HG02678 (cell line): ENCODE measurements at regions not wholly inside any gene's neighbourhood (a gene's known extent, or its start where the extent isn't known, plus 50 kb on each side); places are given as distances from the start of the nearest gene placed in this dataset.

Experiments
- ATAC-seq: cut with Tn5 transposase; IDR thresholded peaks from one replicate; pipeline ENCODE4 v1.9.1; 2021; ENCODE audit warnings: mild to moderate bottlenecking, moderate library complexity; ENCODE audit not compliant: unreplicated experiment

DNA sequence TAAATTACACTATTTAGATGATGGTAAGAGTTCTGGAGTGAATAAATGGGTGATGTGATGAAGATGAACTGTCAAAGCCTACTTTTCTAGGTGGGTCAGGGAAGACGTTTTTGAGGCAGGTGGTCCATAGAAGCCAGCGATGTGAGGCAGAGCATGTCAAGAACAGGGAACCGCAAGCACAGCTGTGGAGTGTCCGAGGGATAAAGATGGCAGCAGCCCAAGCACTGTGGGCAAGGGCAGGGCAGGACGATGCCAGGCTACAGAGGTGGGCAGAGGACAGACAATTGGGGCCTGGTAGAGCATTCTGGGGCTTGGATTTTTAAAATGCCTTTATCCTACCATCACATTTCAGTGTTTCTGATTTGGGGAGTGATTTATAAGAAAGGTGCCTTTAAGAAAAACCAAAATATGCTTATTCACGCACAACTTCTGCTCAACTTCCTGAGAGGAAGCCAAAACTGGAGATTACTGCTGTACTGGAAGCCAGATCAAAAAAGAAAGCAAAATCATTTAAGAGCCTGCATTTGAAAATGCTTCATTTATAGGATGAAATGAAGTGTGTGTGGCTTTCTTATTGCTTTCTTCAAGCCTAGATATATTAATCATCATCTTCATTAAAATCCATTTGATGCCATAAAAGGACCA lies 119.0 kb upstream of the WDR17 start:
- no peak for ATAC-seq

DNA sequence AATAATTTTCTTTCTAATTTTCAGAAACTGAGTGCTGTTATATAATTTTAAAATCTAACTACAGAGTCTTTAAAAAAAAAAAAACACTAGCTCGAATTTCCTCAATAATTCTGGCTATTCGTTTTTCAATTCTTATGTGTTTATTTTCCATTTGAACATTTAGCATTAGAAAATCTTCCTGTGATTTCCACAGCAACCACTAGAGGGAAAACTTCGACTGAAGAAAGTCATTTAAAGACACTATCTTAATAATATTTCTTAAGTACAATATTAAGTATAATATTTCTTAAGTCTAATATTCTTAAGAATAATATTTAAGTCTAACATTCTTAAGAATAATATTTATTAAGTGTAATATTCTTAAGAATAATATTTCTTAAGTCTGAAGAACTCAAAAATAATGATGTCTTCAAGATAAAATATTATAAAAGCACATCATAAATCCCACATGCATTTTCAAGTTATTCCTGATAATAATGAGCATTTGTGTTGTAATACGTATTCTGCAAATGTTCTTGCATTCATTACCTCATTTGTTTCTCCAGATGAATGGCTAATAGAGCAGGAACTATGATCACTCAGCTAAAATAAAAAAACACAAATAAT lies 118.4 kb upstream of the WDR17 start:
- peak; percentile 65 for ATAC-seq

DNA sequence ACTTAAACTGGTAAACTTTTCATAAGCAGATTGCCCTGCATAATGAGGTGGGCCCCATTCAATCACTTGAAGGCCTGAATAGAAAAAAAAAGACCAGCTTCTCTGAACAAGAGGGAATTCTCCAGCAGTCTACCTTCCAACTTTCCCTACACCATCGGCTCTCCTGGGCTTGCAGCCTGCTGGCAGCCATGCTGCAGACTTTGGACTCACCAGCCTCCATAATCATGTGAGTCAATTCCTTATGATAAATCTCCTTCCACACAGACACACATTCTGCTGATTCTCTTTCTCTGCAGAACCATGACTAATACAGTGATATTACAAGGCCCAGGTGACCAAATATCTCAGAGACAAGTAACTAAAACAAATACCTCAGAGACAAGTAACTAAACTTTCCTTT lies 113.8 kb upstream of the WDR17 start:
- ATAC-seq: no peak

DNA sequence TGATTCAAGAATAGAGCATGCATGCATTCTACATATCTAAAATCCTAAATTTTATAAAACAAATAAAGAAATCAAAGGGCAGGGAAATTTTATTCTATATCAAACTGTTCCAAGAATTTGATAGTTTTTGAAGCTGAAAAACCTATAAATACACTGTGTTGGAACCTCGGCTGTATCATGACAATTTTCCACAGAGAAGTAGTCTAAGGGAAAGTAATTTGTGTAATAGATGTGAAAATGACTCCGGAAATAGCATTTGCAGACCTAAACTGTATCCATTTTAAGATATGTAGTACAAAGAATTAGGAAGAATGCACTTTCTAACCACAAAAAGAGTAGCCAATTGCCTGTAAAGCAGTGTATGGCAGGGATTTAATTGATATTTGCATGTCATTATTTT lies 112.5 kb upstream of the WDR17 start:
- no peak for ATAC-seq

DNA sequence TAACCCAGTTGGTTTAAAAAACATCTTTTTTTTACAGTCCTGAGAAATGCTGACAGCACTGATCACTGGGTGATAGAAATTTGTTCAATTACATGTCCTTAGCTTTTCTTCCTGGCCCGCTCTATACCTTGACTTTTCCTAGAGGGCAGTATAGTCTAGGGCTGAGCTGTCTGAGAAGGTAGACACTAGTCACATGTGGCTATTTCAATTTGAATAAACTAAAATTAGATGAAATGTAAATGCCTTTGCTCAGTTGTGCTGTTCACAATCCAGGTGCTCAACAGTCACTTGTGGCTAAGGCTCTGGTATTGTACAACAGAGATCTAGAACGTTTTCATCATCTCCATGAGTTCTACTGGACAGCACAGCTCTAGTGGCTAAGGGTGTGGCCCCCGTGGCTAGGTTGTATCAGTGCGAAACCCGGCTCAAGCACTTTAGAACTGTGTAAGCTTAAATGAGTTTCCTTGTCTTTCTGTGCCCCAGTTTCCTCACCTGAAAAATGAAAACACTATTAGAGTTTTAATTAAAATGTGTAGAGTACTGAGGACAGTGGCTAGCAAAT lies 111.6 kb upstream of the WDR17 start:
- ATAC-seq: peak; percentile 85

DNA sequence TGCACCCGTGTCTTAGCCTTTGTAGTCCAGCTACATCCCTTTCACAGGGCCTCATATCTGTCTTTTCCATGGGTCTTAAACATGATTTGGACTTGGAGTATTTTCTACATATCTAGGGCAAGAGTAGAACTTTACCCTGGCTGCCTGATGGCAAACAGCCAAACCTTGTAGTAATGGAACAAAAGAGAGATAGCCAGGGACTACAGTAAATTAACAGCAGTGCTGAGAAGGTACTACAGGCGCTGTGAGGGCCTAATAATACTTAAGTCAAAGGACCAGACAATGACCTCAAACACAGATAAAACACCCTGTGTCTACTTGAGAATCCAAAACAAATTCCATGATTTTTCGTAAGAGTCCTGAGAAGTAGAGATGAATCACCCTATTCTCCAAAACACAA lies 111.0 kb upstream of the WDR17 start:
- ATAC-seq: no peak

DNA sequence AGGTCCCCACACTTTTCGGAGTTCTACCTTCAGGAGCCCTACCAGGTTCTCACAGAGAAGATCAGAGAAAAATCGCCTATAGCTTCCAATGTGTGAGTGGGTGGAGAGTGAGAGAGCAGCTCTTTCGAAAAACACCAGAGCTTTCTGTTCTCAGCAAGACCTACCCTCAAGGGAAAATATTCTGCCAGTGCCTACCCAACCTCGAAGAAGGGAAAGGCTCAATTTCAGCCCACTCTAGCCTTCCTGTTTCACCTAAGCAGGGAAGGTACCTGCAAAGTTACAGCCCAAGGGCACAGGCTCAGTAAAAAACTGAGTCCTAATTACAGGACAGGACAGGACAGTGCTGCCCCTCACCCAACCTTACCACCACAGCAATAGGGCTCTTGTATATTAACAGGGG lies 104.0 kb upstream of the WDR17 start:
- peak; percentile 80 for ATAC-seq

DNA sequence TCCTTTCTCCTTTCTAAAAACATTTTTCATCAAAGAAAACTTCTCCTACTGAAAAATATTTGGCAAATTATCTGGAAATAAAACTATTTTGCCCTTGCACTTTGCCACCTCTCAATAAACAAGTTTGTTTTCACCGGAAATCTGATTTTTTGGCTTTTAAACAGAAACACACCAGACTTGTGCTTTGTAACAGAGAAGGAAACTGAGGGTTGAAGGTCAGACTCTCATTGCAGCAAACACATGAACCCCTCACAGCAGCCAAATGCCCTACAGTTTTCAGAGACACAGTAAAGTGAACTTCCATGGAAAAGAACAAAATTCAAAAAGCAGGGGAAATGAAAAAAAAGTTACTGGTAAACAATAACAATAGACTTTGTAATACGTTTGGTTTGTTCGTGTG lies 95.6 kb upstream of the WDR17 start:
- ATAC-seq: no peak

DNA sequence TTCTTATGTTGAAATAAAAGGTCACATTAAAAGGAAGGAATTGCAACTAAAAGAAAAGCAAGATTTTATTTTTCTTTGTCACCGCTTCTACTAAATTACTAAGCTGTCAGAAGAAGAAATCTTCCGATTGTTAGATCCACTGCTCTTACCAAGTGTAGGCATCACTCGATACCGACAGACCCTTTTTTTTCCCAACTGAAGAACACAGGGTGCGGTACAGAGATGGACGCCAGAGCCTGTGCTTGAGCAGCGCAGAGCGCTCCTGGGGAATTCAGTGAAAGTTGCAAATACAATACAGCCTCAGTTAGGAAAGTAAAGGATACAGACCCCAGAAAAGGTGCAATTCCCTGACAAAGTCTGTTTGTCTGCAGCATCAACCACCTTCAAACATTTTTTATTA lies 94.9 kb upstream of the WDR17 start:
- no peak for ATAC-seq

DNA sequence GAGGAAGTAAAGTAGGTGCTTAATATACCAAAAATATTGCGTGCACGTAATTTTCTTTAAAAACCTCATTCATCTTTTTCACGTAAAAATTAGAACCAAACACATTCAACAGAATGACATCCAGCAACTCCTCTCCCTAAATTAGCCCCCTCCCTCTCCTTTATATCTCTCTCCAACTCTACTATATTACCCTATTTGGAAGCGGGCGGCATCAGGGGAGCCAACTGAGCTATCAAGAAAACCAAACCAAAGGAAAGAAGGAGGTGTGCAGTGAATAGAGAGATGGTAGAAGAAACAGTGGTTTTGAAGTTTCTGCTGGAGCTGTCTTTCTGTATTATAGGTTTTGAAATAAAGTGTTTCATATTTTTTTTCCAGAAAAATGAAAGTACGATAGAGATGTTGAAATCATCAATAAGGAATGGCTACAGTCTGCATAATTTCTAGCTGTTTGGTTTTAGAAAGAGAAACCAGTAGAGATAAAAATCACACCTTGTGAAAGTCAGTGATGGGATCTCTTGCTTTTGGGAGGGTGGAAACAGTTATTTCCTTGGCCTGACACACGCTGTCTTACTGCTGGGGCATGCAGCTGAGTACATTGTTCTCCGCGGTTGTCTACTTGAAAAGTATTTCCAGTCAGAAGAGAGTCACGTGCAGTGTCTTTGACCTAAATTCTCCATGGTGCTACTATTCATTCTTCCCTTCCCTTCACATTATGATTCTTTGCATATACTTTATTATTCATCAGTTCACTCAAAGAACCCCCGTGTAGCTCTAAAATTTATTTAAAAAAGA lies 94.1 kb upstream of the WDR17 start:
- no peak for ATAC-seq

DNA sequence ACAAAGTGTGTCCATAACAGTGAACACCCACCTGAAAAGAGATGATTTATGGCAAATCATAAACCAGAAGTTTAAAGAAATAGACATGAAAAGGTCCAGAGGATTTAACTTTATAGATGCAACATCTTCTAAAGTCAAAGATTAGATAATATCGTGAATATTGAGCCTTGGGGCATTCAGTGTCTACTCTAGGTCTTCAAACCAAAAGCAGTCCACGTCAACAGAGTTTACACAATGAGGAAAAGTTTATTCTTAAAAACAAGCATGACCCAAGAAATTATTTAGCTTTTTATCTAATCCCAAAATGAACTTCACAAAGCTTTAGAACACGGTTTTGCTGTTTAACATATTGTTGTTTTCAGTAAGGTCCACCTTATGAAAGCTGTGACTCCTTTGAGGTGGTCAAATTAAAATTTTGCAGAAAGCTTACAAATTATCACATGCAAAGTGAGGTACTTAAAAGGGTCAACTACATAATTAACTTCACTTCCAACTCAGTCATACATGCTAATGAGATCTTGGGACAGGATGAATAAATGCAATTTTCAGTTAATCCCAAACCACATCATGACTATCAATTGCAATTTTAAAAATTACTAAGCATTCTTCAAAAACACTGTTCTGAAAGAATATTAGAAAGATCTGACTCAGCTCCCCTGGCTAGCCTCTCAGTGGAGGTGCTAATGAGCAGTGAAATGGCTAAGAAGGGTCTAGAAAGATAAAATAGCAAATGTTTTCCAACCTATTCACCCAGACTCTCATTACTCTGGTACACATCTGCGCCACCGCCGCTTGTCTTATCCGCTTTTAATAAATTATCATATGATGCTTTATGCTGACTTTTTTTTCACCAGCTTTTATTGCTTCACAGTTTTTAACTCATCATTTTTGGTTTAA lies 92.4 kb upstream of the WDR17 start:
- no peak for ATAC-seq

DNA sequence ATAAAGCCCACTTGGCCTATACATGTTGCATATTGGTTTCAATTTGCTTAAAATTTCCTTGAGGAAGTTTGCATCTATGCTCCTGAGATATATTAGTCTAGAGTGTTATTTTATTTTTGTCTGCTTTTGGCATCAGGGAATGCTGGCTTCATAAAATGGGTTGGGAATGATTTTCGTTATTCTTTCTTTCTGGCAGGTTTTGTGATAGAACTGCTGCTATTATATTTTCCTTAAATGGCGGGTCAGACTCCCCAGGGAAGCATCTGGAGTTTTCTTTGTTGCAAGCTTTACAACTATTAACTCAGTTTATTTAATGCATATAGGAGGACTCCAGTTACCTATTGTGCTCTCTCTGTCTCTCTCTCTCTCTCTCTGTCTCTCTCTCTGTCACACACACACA lies 82.0 kb upstream of the WDR17 start:
- ATAC-seq: no peak

DNA sequence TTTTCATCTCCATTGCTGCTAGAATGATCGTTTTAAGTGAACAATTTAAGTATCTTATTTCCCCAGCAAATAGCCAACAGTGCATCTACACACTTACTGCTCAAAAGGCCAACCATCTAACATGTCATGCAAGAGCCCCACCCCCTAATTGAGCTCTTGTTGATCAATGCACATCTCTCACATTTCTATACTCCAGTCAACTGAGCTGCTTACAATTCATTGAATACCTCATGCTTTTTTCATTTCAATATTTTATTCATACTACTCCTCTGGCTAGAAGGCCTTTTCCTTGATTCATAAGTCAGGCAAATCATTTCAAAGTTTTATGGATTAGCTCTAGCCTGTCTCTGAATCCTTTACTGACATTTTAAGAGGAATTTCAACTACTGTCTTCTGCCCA lies 79.0 kb upstream of the WDR17 start:
- ATAC-seq: no peak

DNA sequence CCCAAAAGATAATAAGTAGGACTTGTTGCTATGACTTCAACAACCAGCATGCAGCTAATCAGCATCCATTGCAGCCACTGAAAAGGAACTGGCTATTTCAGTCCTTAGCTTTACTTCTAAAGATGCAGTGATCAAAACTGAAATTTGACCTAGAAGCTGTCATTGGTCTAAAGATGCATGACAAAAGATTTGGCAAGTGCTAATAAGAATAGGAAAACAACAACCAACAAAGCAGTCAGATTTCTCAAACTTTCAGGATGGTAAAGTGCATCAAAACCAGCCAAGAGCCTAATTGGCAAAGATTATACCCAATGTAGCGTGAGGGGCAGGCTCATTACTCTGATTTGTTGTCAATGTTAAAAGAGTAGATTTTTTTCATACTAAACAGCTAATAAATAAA lies 77.1 kb upstream of the WDR17 start:
- no peak for ATAC-seq

DNA sequence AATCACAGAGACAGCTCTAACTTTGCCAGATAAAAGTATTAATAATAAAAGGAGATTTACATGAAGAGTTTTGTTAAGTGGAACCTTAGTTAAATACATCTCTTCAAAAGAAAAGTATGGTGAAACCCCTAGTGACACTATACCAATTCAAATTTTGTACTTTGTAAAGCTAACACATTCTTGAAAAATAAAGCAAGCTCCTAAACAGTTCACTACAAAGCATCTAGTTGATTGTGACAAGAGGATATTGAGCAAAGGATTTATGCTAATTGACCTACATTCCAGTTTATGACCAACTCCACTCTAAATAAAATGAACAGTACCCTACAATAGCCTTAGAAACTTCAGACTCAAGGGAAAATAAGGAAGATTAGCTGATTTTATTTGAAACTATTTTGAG lies 69.4 kb upstream of the WDR17 start:
- no peak for ATAC-seq

DNA sequence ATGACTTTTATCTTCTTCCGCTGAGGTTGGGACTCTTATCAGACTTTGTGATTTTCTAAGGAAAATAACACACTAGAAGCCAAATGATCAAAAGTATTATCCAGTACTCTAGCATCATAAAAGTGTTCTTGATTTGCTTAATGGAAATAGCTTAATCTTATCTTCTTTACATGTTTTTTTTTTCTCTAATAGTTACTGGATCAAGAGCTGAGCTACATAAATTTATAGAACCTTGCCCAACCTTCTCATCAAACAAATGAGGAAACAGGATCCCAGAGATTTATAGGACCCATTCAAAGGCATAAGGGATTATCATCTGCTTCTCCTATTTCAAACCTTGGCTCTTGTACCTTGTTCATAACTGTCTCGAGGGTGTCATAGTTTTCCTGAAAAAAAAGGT lies 68.3 kb upstream of the WDR17 start:
- ATAC-seq: no peak

DNA sequence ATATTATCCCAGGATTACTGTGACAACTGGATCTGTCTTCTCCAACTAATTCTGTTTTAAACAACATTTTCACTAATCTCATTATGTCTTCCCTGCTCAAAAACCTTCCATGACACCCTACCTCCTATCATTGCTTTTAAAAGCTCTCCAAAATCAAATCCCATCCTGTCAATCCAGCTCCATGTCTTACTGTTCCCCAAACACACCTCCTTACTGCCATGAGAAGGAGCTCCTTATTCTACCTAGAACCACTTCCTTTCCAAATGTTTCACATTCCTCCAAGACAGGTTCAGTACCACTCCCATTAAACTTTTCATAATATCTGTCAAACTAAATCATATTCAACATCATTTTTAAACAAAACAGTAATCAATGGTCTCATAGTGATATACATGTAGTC lies 66.9 kb upstream of the WDR17 start:
- ATAC-seq: no peak

DNA sequence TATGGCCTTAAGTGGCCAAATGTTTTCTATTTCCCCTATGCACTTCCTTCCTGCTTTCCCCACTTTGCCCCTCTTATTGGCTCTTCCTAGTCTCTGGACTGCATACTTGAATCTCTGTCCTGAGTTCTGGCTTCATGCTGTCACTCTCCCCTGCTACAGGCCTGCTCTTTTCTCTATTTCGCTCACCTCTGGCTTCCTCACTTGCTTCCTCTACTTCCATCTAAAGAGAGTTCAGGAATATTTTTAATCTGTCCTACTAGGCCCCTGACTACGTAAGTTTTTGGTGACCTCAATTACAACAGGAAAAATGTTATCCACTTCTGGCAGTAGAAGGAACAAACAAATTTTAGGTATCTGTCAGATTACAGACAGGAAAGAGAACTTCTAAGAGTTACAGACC lies 65.7 kb upstream of the WDR17 start:
- no peak for ATAC-seq

DNA sequence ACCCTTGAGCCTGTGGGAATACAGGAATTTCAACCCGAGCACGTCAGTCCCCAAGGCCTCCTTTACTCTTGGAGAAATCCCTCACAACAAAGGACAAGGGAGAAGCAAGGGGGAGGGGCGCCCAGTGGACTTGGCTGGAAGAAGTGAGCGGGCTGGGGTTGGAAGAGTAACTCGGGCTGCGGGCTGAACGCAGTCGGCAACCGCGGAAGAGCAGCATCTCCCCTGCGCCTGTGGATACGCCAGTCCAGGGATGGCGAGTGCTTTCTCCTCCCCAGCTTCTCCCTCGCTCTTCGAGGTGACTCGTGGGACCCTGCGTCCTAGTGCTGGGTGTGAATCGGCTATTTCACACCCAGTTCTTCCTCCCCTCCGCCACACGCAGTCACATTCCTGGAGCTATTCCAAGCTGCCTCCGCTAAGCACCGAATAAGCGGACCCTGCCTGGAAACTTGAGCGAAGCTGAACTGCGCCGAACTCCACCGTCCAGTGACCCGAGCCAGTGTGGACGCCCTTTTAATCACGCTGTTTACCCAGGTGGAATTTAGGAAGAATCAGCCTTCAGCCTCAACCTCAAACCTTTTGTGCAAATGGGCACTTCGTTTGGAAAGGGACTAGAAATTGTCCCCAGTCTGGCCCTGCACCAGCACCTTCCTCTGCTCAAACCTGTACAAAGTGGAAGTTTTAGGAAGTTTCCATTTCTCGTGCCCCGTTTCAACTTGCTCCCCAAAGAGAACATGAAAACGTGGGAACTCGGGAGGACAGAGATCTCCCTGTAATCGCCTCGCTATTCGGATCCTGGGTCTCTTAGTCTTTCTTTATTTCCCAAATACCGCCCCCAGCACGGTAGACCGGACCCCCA lies 64.3 kb upstream of the WDR17 start:
- no peak for ATAC-seq

DNA sequence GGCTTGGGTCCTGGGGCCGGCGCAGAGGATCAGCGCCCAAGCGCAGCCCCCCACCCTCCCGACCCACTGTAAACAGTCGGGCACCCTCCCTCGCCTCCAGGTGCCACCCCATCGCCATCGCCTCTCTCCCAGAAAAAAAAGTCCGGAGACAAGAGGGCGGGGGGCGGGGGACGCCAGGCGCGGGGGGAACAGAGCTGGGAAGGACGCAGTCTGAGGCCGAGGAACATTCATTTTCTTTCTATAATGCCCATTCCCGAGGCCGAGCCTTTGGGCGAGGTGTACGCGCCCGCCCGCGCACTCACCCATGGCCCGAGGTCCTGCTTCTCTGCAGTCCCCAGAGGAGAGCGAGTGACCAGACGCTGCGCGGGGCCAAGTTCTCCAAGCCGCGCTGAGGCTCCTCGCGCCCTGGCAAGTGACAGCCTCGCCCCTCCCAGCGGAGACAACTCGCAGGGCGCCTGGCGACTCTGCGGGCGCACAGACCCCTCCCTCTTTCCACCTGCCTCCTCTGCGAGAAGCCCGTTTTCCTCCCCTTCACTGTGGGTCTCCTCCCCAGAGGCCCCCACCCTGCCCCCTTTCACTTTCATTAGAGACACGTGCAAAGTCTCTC lies 63.5 kb upstream of the WDR17 start:
- peak; percentile 59 for ATAC-seq
